ENCODE measurements at regions not wholly inside any gene's neighbourhood (a gene's known extent, or its start where the extent isn't known, plus 50 kb on each side); places are given as distances from the start of the nearest gene placed in this dataset.

DNA sequence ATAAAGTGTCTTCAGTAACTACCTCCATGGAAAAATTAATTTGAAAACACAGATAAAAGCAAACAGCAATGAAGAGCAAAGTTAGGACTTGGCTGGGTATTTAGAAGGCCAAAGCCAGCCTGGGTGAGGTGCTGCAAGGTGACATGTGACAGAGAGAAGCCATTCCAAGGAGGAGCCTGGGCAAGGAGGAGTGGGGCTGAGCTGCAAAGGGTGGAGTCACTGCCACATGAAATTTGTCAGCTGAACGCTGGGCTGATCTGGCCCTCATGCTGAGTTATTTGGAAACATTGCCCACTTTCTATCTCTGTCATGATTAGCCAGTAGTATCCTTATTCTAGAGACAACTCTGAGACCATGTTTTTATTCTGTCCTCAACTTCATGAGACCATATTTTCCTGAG is 76.3 kb downstream of the PERP start:
- no peaks in the 10 kb centered on the region for H3K9me3 Mint-ChIP-seq
- ATAC-seq = no peak

DNA sequence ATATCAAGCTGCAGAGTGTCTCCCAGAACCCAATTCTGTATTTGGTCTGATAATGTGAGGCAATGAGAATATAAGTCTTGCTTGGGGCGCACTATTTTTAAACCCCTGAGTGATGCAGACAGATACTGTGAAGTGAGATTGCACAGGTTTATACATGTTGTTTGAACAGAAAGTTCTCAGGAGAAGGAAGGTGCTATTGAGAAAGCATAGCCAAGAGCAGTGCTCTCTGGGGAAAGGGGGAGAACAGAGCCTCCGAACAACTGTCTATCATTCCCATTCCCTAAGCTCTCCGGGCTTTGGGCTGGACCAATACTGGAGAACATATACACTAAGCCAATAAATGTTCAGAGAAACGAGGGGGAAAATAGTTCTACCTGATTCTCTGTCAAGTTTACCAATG is 75.8 kb downstream of the PERP start:
- intact Hi-C loops (cut with micrococcal nuclease) = no loop called here
- no peak overlapping the region for H3K27ac Mint-ChIP-seq
- H3K36me3 Mint-ChIP-seq (ENCODE audit: low read depth) = no peaks in the 10 kb centered on the region
- no peaks in the 10 kb centered on the region for H3K9me3 Mint-ChIP-seq
- POLR2A ChIA-PET = no interaction called here
- H3K27me3 Mint-ChIP-seq = peaks cover 2% of the 10 kb centered on the region
- DNase-seq (no peak), ATAC-seq (no peak)
- no peak overlapping the region for H3K4me3 Mint-ChIP-seq
- no peaks in the 10 kb centered on the region for H3K4me1 Mint-ChIP-seq (ENCODE audit: low read depth)
- CTCF ChIA-PET = interaction anchor here (1.2 to 1.7 kb wide), 3 partner anchors 10 to 327 kb away, joined by 3 to 4 read pairs (median 4); no protein-coding TSS in a partner anchor
- TF ChIP-seq, protein P1, sequence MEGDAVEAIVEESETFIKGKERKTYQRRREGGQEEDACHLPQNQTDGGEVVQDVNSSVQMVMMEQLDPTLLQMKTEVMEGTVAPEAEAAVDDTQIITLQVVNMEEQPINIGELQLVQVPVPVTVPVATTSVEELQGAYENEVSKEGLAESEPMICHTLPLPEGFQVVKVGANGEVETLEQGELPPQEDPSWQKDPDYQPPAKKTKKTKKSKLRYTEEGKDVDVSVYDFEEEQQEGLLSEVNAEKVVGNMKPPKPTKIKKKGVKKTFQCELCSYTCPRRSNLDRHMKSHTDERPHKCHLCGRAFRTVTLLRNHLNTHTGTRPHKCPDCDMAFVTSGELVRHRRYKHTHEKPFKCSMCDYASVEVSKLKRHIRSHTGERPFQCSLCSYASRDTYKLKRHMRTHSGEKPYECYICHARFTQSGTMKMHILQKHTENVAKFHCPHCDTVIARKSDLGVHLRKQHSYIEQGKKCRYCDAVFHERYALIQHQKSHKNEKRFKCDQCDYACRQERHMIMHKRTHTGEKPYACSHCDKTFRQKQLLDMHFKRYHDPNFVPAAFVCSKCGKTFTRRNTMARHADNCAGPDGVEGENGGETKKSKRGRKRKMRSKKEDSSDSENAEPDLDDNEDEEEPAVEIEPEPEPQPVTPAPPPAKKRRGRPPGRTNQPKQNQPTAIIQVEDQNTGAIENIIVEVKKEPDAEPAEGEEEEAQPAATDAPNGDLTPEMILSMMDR (IDR thresholded peaks at IDR 0.05) = no peak

More for the DNA sequence above, 76.3 kb downstream of the PERP start:
- Mint-ChIP-seq H3K4me1 (ENCODE audit: low read depth) (no peaks in the 10 kb centered on the region), H3K36me3 (ENCODE audit: low read depth) (no peaks in the 10 kb centered on the region), H3K4me3 (no peak overlapping the region), H3K27ac (no peak overlapping the region), H3K27me3 (peaks cover 2% of the 10 kb centered on the region)
- intact Hi-C loops (cut with micrococcal nuclease) = no loop called here
- TF ChIP-seq, protein P1 (IDR thresholded peaks at IDR 0.05) = no peak
- ChIA-PET CTCF (interaction anchor here (1.2 to 1.7 kb wide), 2 partner anchors 257 to 326 kb away, joined by 3 to 4 read pairs; no protein-coding TSS in a partner anchor), POLR2A (no interaction called here)
- DNase-seq = no peak

DNA sequence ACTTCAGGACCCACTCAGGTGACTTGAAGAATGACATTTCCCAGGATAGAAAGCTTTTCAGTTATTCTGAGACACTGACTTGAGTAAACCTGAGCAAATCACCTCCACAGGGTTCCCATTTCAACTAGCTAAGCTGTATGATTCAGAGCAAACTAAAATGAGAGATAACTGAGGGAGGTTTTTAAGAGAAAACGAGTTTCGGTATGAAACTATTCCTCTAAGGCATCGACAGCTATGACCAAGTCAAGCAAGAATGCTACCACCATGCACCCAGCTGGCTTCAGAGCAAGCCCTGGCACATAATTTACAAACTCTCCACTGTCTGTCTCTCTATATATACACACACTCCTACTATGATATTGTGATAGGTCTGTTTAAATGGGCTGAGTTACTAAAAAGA is 75.4 kb downstream of the PERP start:
- TF ChIP-seq, protein P1 (IDR thresholded peaks at IDR 0.05) = no peak
- H3K27ac Mint-ChIP-seq = no peak overlapping the region
- intact Hi-C loops (cut with micrococcal nuclease) = no loop called here
- no peak for DNase-seq
- ChIA-PET CTCF (interaction anchor here (1.2 to 1.7 kb wide), 3 partner anchors 9 to 327 kb away, joined by 3 to 4 read pairs (median 4); no protein-coding TSS in a partner anchor), POLR2A (no interaction called here)
- peaks cover 2% of the 10 kb centered on the region for H3K27me3 Mint-ChIP-seq
- H3K9me3 Mint-ChIP-seq = no peaks in the 10 kb centered on the region
- ATAC-seq = no peak
- H3K4me3 Mint-ChIP-seq = no peak overlapping the region
- H3K4me1 Mint-ChIP-seq (ENCODE audit: low read depth) = no peaks in the 10 kb centered on the region
- H3K36me3 Mint-ChIP-seq (ENCODE audit: low read depth) = no peaks in the 10 kb centered on the region

DNA sequence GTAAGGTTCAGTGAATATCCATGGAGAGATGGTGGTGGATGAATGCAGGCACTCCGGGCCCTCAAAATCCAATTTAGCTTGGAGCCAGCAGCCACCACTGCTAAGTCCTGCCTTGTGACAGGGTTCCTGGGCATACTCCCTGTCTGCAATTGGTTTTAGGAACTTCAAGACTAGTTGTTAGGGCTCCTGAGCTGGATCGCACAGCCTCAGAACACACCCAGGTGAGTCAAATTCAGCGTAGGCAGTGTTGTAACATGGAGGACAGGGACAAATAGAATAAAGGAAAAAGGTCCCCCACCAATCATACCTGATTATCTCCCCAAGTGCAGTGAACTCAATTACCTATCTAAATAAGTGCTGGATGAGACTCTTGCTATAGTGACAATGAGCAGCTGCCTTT is 74.6 kb downstream of the PERP start:
- Mint-ChIP-seq H3K4me1 (ENCODE audit: low read depth) (no peaks in the 10 kb centered on the region), H3K27ac (no peak overlapping the region), H3K9me3 (no peaks in the 10 kb centered on the region), H3K36me3 (ENCODE audit: low read depth) (no peaks in the 10 kb centered on the region), H3K27me3 (peaks cover 2% of the 10 kb centered on the region), H3K4me3 (no peak overlapping the region)
- intact Hi-C loops (cut with micrococcal nuclease) = no loop called here
- DNase-seq = no peak
- ATAC-seq = no peak
- TF ChIP-seq, protein P1 (IDR thresholded peaks at IDR 0.05) = no peak
- POLR2A ChIA-PET = no interaction called here
- CTCF ChIA-PET = interaction anchor here (1.6 to 1.7 kb wide), 2 partner anchors 8 to 328 kb away, joined by 4 read pairs; no protein-coding TSS in a partner anchor

DNA sequence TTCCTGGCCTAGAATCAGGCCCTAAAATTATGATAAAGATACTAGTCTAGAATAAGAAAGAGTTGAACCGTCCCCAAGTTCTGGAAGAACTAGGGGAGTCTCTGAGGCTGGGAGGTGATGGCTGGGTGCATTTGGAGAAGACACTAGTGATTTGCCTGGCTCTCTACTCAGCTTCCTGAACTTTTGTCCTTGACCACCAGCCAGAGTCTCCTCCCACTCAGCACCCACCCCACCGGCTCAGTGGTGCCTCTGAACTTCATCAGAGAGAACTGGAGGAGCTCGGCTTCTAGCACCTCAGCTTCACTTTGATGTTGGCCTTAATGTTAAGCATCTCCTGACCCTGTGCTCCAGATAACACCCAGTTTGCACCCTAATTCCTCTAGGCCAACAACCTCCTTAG is 73.0 kb downstream of the PERP start:
- ATAC-seq = no peak
- TF ChIP-seq, protein P1 (IDR thresholded peaks at IDR 0.05) = no peak
- Mint-ChIP-seq H3K36me3 (ENCODE audit: low read depth) (no peaks in the 10 kb centered on the region), H3K4me3 (no peak overlapping the region), H3K9me3 (no peaks in the 10 kb centered on the region), H3K4me1 (ENCODE audit: low read depth) (no peaks in the 10 kb centered on the region), H3K27me3 (peaks cover 2% of the 10 kb centered on the region), H3K27ac (no peak overlapping the region)
- CTCF ChIA-PET = no interaction called here
- DNase-seq = no peak
- POLR2A ChIA-PET = no interaction called here
- intact Hi-C loops (cut with micrococcal nuclease) = no loop called here
